ENCODE measurements at regions not wholly inside any gene's neighbourhood (a gene's known extent, or its start where the extent isn't known, plus 50 kb on each side); places are given as distances from the start of the nearest gene placed in this dataset.
A peak's percentile ranks its signal among the peaks of the same experiment; 100 is the strongest.

GRCh38 chr3:195004512-195005250 lies 266.3 kb downstream of the XXYLT1 start:
- CTCF ChIA-PET: no interaction called here
- no peak overlapping the region for H3K4me3 ChIP-seq (ENCODE audit: low read depth in 2 of 2, low read length in 2 of 2)
- BruUV-seq (replicated peaks): no TSS peak
- no peak for DNase-seq (ENCODE audit: low read depth, low spot score)
- in situ Hi-C loops (cut with HindIII; ENCODE audit: low pct_unique_long_range_greater_than_20kb, low sequenced_read_pairs): no loop called here
- H3K36me3 ChIP-seq (ENCODE audit: control insufficient read depth, insufficient read depth, low read length): no peaks in the 10 kb centered on the region
- TF ChIP-seq SIN3A (IDR thresholded peaks at IDR 0.05; ENCODE audit: borderline replicate concordance, insufficient read depth, low read depth, low read length): no peak
- TF ChIP-seq POLR2AphosphoS5 (IDR thresholded peaks at IDR 0.05; ENCODE audit: low read depth, low read length): no peak
- TF ChIP-seq, protein P1, sequence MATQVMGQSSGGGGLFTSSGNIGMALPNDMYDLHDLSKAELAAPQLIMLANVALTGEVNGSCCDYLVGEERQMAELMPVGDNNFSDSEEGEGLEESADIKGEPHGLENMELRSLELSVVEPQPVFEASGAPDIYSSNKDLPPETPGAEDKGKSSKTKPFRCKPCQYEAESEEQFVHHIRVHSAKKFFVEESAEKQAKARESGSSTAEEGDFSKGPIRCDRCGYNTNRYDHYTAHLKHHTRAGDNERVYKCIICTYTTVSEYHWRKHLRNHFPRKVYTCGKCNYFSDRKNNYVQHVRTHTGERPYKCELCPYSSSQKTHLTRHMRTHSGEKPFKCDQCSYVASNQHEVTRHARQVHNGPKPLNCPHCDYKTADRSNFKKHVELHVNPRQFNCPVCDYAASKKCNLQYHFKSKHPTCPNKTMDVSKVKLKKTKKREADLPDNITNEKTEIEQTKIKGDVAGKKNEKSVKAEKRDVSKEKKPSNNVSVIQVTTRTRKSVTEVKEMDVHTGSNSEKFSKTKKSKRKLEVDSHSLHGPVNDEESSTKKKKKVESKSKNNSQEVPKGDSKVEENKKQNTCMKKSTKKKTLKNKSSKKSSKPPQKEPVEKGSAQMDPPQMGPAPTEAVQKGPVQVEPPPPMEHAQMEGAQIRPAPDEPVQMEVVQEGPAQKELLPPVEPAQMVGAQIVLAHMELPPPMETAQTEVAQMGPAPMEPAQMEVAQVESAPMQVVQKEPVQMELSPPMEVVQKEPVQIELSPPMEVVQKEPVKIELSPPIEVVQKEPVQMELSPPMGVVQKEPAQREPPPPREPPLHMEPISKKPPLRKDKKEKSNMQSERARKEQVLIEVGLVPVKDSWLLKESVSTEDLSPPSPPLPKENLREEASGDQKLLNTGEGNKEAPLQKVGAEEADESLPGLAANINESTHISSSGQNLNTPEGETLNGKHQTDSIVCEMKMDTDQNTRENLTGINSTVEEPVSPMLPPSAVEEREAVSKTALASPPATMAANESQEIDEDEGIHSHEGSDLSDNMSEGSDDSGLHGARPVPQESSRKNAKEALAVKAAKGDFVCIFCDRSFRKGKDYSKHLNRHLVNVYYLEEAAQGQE (IDR thresholded peaks at IDR 0.05; ENCODE audit: insufficient read depth in 1 of 2, low read depth in 2 of 2, low read length in 1 of 2): no peak
- TF ChIP-seq, protein P2, sequence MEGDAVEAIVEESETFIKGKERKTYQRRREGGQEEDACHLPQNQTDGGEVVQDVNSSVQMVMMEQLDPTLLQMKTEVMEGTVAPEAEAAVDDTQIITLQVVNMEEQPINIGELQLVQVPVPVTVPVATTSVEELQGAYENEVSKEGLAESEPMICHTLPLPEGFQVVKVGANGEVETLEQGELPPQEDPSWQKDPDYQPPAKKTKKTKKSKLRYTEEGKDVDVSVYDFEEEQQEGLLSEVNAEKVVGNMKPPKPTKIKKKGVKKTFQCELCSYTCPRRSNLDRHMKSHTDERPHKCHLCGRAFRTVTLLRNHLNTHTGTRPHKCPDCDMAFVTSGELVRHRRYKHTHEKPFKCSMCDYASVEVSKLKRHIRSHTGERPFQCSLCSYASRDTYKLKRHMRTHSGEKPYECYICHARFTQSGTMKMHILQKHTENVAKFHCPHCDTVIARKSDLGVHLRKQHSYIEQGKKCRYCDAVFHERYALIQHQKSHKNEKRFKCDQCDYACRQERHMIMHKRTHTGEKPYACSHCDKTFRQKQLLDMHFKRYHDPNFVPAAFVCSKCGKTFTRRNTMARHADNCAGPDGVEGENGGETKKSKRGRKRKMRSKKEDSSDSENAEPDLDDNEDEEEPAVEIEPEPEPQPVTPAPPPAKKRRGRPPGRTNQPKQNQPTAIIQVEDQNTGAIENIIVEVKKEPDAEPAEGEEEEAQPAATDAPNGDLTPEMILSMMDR (IDR thresholded peaks at IDR 0.05): no peak
- TF ChIP-seq TCF7L2 (IDR thresholded peaks at IDR 0.05; ENCODE audit: low read depth, low read length): no peak
- intact Hi-C loops (cut with micrococcal nuclease; ENCODE audit: unreplicated experiment): loop anchor here (5.0 kb wide), 1 partner anchor 103 kb away; no protein-coding TSS in a partner anchor
- POLR2A ChIA-PET: no interaction called here
- no peak for ATAC-seq
- no peaks in the 10 kb centered on the region for H3K27me3 ChIP-seq (ENCODE audit: control insufficient read depth, insufficient read depth, low read length)
- H3K27ac ChIP-seq (ENCODE audit: low read length): no peak overlapping the region; the same call in 1 of the 2 replicates
- no peaks in the 10 kb centered on the region for H3K9me3 ChIP-seq (ENCODE audit: control insufficient read depth, insufficient read depth, low read depth, low read length)
- H3K4me1 ChIP-seq (ENCODE audit: control insufficient read depth, insufficient read depth, low read length): peaks cover 14% of the 10 kb centered on the region

DNA sequence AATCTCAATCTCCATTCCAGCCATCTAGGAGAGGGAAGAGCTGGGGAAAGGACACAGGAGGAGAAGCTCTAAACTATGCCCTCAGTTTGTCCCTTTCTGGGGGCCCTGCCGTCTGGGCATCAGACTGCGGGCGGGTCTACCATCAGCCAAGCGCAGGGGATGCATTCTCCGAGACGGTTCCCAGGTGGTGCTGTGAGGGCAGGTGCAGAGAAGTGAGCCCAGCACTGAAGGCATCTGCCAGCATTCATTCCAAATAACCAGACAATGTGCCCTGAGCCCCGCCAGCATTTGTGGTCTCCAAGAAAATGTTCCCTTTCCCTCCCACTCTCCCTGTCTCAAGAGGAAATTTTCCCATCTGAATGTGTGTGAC lies 265.7 kb downstream of the XXYLT1 start:
- no peak for DNase-seq (ENCODE audit: low read depth, low spot score)
- in situ Hi-C loops (cut with HindIII; ENCODE audit: low pct_unique_long_range_greater_than_20kb, low sequenced_read_pairs) (no loop called here), intact Hi-C loops (cut with micrococcal nuclease; ENCODE audit: unreplicated experiment) (no loop called here)
- no peaks in the 10 kb centered on the region for H3K36me3 ChIP-seq (ENCODE audit: control insufficient read depth, insufficient read depth, low read length)
- TF ChIP-seq SIN3A (IDR thresholded peaks at IDR 0.05; ENCODE audit: borderline replicate concordance, insufficient read depth, low read depth, low read length) (no peak), POLR2AphosphoS5 (IDR thresholded peaks at IDR 0.05; ENCODE audit: low read depth, low read length) (no peak), TCF7L2 (IDR thresholded peaks at IDR 0.05; ENCODE audit: low read depth, low read length) (no peak)
- TF ChIP-seq, protein P1 (IDR thresholded peaks at IDR 0.05; ENCODE audit: insufficient read depth in 1 of 2, low read depth in 2 of 2, low read length in 1 of 2): no peak
- TF ChIP-seq, protein P2 (IDR thresholded peaks at IDR 0.05): no peak
- no peak overlapping the region for H3K4me3 ChIP-seq (ENCODE audit: low read depth in 2 of 2, low read length in 2 of 2)
- peaks cover 14% of the 10 kb centered on the region for H3K4me1 ChIP-seq (ENCODE audit: control insufficient read depth, insufficient read depth, low read length)
- no peaks in the 10 kb centered on the region for H3K9me3 ChIP-seq (ENCODE audit: control insufficient read depth, insufficient read depth, low read depth, low read length)
- ATAC-seq: no peak
- no TSS peak for BruUV-seq (replicated peaks)
- CTCF ChIA-PET: no interaction called here
- H3K27ac ChIP-seq (ENCODE audit: low read length): peak overlapping the region; percentile 29; the same call in 1 of the 2 replicates
- POLR2A ChIA-PET: no interaction called here
- no peaks in the 10 kb centered on the region for H3K27me3 ChIP-seq (ENCODE audit: control insufficient read depth, insufficient read depth, low read length)

Data from Panc1 (cell line).